ENCODE measurements at regions not wholly inside any gene's neighbourhood (a gene's known extent, or its start where the extent isn't known, plus 50 kb on each side); places are given as distances from the start of the nearest gene placed in this dataset.
A peak's percentile ranks its signal among the peaks of the same experiment; 100 is the strongest.

DNA sequence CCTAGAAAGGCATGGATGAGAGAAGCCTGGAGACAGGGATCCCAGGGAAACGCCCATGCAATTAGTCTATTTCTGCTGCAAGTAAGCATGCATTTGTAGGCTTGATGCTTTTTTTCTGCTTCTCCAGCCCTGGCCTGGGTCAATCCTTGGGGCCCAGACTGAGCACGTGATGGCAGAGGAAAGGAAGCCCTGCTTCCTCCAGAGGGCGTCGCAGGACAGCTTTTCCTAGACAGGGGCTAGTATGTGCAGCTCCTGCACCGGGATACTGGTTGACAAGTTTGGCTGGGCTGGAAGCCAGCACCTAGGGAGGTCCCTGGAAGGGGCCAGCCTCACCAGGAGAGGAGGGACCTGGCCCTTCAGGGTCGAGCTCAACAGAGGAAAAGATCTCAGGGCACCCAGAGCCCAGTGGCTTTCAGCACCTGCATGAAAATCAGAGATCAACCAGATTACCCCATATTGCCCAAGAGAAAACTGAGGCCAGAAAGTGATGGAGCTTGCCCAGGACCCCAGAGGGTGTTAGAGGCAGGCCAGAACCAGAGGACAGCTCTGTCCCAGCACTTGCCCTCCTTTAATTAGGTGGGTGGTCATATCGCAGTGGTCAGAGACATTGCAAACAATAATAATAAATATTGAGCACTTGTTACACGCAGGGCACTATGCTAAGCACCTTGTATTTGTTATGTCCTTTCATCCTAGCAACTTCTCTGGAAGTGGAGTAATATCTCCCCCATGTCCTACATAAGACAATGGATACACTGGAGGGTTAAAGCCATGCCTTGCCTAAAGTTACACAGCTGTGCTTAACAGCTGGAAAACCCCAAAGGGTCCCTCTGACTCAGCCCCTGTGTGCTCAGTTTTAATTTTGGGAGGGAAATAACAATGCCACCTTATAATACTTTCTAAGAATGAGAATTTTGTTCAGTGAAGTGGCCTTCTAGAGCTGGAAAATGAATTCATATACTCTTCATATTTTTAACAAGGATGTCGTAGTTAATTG lies 67.1 kb downstream of the KLF4 start:
- DNase-seq, result peak; percentile 86
- no peak overlapping the region for H3K4me3 ChIP-seq
- H3K9me3 ChIP-seq, result no peaks in the 10 kb centered on the region
- intact Hi-C loops (cut with DNase I), result loop anchor here (5.0 to 10.0 kb wide), 2 partner anchors 1145 to 1332 kb away; no protein-coding TSS in a partner anchor
- no peaks in the 10 kb centered on the region for H3K27me3 ChIP-seq
- TF ChIP-seq, protein P1, sequence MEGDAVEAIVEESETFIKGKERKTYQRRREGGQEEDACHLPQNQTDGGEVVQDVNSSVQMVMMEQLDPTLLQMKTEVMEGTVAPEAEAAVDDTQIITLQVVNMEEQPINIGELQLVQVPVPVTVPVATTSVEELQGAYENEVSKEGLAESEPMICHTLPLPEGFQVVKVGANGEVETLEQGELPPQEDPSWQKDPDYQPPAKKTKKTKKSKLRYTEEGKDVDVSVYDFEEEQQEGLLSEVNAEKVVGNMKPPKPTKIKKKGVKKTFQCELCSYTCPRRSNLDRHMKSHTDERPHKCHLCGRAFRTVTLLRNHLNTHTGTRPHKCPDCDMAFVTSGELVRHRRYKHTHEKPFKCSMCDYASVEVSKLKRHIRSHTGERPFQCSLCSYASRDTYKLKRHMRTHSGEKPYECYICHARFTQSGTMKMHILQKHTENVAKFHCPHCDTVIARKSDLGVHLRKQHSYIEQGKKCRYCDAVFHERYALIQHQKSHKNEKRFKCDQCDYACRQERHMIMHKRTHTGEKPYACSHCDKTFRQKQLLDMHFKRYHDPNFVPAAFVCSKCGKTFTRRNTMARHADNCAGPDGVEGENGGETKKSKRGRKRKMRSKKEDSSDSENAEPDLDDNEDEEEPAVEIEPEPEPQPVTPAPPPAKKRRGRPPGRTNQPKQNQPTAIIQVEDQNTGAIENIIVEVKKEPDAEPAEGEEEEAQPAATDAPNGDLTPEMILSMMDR (IDR thresholded peaks at IDR 0.05), result peak; percentile 70
- no peaks in the 10 kb centered on the region for H3K36me3 ChIP-seq
- no peak overlapping the region for H3K9ac ChIP-seq (ENCODE audit: low read depth in 2 of 2, low read length in 2 of 2)
- H3K4me1 ChIP-seq, result no peaks in the 10 kb centered on the region
- no peak overlapping the region for H3K27ac ChIP-seq

DNA sequence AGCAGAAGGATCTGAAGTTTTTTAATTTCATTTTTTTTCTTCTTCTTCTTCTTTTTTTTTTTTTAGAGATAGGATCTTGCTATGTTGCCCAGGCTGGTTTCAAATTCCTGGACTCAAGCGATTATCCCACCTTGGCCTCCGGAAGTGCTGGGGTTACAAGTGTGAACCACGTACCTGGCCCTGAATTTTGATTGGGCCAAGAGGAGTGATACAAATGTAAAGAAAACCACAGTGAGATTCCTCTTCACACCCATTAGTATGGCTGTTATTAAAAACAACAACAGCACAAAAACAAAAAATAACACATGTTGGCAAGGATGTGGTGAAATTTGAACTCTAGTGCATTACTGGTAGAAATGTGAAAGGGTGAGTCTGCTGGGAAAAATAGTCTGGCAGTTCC lies 79.1 kb downstream of the KLF4 start:
- intact Hi-C loops (cut with DNase I), result no loop called here
- H3K27me3 ChIP-seq, result no peaks in the 10 kb centered on the region
- H3K4me1 ChIP-seq, result no peaks in the 10 kb centered on the region
- H3K27ac ChIP-seq, result no peak overlapping the region
- H3K9ac ChIP-seq (ENCODE audit: low read depth in 2 of 2, low read length in 2 of 2), result no peak overlapping the region
- H3K4me3 ChIP-seq, result no peak overlapping the region
- H3K36me3 ChIP-seq, result no peaks in the 10 kb centered on the region
- DNase-seq, result no peak
- TF ChIP-seq, protein P1 (IDR thresholded peaks at IDR 0.05), result no peak
- no peaks in the 10 kb centered on the region for H3K9me3 ChIP-seq

DNA sequence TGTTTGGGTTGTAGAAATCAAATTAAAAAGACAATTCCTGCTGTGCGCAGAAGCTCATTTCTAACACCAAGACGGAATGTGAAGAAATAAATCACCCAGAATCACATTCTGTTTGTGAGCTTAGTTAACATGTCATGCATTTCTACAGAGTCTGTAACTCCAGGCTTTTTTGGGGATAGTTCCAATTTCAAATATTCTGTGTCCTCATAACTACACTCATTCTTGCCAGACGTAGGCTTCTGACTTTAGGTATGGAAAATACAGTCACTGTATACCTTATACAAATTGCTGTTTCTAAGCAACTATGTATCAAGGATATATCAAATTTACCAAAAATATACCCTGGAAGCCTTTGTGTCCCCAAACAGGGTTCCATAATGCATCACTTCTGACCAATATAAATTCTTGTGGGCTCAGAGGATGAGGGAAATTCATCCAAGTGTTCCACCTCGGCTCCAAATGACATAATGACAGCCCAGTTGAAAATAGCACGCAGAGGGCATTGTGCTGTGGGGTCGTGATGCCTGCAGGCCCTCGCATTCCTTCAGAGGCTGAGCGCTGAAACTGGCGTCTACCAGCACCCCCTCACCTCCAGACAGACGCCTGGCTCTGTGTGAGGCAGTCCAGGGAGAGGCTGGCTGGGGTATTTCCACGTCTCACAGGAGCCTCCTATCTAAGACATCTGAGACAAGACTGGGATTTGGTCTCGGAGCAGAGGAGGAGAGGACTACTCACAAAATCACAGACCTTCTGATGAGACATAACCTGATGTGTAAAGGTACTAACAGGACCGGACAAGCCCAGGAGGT lies 79.8 kb downstream of the KLF4 start:
- no peak for DNase-seq
- Histone ChIP-seq H3K27me3 (no peaks in the 10 kb centered on the region), H3K4me3 (no peak overlapping the region), H3K9me3 (no peaks in the 10 kb centered on the region), H3K9ac (ENCODE audit: low read depth in 2 of 2, low read length in 2 of 2) (no peak overlapping the region), H3K4me1 (no peaks in the 10 kb centered on the region), H3K27ac (no peak overlapping the region), H3K36me3 (no peaks in the 10 kb centered on the region)
- TF ChIP-seq, protein P1 (IDR thresholded peaks at IDR 0.05), result no peak
- intact Hi-C loops (cut with DNase I), result no loop called here

DNA sequence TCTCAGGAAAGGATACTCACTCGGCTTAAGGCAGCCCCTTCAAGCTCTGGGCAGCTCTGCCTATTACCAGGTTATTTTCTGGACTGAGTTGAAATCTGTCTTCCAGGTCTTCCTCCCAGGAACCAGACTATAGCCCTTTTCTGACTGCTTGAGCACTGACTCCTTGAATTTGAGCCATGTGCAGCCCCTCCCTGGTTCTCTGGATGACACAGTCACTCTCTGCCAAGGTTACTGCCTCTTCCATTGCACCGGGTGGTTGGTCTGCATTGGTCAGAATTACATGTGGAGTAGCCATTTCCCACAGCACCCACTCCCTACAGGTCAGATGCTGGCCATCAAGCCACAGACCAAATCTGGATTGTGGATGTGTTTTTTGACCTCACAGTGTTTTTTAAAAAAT lies 81.9 kb downstream of the KLF4 start:
- no peak overlapping the region for H3K27ac ChIP-seq
- H3K27me3 ChIP-seq, result no peaks in the 10 kb centered on the region
- H3K9ac ChIP-seq (ENCODE audit: low read depth in 2 of 2, low read length in 2 of 2), result no peak overlapping the region
- no peaks in the 10 kb centered on the region for H3K9me3 ChIP-seq
- H3K4me1 ChIP-seq, result no peaks in the 10 kb centered on the region
- DNase-seq, result no peak
- H3K4me3 ChIP-seq, result no peak overlapping the region
- TF ChIP-seq, protein P1 (IDR thresholded peaks at IDR 0.05), result no peak
- intact Hi-C loops (cut with DNase I), result no loop called here
- no peaks in the 10 kb centered on the region for H3K36me3 ChIP-seq

DNA sequence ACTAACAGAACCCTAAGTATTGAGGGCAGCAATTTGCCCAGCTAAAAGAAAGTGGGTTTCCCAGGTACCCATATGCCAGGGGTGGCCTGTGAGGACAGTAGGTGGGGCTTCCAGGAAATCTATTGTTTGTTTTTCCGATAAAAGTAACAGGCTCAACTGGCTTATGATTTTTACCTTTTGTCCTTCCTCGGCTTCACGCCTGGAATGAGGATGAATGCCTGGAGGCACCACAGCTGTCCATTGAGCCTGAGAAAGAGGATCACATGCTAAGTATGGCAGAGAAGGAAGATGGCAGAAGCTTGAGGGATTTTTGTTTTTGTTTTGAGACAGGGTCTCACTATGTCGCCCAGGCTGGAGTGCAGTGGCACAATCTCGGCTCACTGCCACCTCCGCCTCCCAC lies 84.1 kb downstream of the KLF4 start:
- H3K9me3 ChIP-seq, result no peaks in the 10 kb centered on the region
- no peak overlapping the region for H3K27ac ChIP-seq
- TF ChIP-seq, protein P1 (IDR thresholded peaks at IDR 0.05), result no peak
- no peak overlapping the region for H3K9ac ChIP-seq (ENCODE audit: low read depth in 2 of 2, low read length in 2 of 2)
- intact Hi-C loops (cut with DNase I), result no loop called here
- no peaks in the 10 kb centered on the region for H3K4me1 ChIP-seq
- H3K36me3 ChIP-seq, result no peaks in the 10 kb centered on the region
- no peak for DNase-seq
- H3K4me3 ChIP-seq, result no peak overlapping the region
- no peaks in the 10 kb centered on the region for H3K27me3 ChIP-seq
